CD4-positive, alpha-beta T cell treated with Interleukin-12 subunit alpha and Interleukin-12 subunit beta, for 1 hour (primary cell): ENCODE measurements at regions not wholly inside any gene's neighbourhood (a gene's known extent, or its start where the extent isn't known, plus 50 kb on each side); places are given as distances from the start of the nearest gene placed in this dataset.
A peak's percentile ranks its signal among the peaks of the same experiment; 100 is the strongest.

Experiments used
- DNase-seq: peaks from one replicate; pipeline ENCODE4 v3.0.0-alpha.2; 2020

GRCh38 chr10:123537188-123537961 is 128.8 kb upstream of the GPR26 start:
- no peak for DNase-seq

- DNase-seq, result no peak
Measured at GRCh38 chr10:123538401-123539320, 127.5 kb upstream of the GPR26 start.

- DNase-seq, result no peak
Measured at GRCh38 chr10:123544986-123545385, 121.2 kb upstream of the GPR26 start.

- DNase-seq, result no peak
Measured at GRCh38 chr10:123548770-123549169, 117.4 kb upstream of the GPR26 start.

- no peak for DNase-seq
Measured at GRCh38 chr10:123549761-123550454, 116.2 kb upstream of the GPR26 start.

GRCh38 chr10:123550675-123551096 is 115.5 kb upstream of the GPR26 start:
- DNase-seq, result no peak

GRCh38 chr10:123551259-123551658 is 114.9 kb upstream of the GPR26 start:
- DNase-seq, result no peak

GRCh38 chr10:123552760-123553554 is 113.2 kb upstream of the GPR26 start:
- no peak for DNase-seq

- no peak for DNase-seq
Measured at GRCh38 chr10:123553810-123554430, 112.2 kb upstream of the GPR26 start.

GRCh38 chr10:123554656-123555055 is 111.5 kb upstream of the GPR26 start:
- DNase-seq, result no peak

GRCh38 chr10:123555616-123556015 is 110.5 kb upstream of the GPR26 start:
- DNase-seq, result no peak

GRCh38 chr10:123556049-123556448 is 110.1 kb upstream of the GPR26 start:
- DNase-seq, result no peak

- no peak for DNase-seq
Measured at GRCh38 chr10:123556736-123557135, 109.4 kb upstream of the GPR26 start.

GRCh38 chr10:123557366-123558108 is 108.6 kb upstream of the GPR26 start:
- no peak for DNase-seq

GRCh38 chr10:123558651-123559050 is 107.5 kb upstream of the GPR26 start:
- no peak for DNase-seq

GRCh38 chr10:123559066-123559822 is 106.9 kb upstream of the GPR26 start:
- DNase-seq, result peak; percentile 63

- DNase-seq, result no peak
Measured at GRCh38 chr10:123559823-123560092, 106.4 kb upstream of the GPR26 start.

- DNase-seq, result no peak
Measured at GRCh38 chr10:123560301-123561140, 105.6 kb upstream of the GPR26 start.

GRCh38 chr10:123561141-123561440 is 105.1 kb upstream of the GPR26 start:
- no peak for DNase-seq

- no peak for DNase-seq
Measured at GRCh38 chr10:123562387-123562786, 103.8 kb upstream of the GPR26 start.
